Transverse colon (tissue), 4 donors: ENCODE measurements at regions not wholly inside any gene's neighbourhood (a gene's known extent, or its start where the extent isn't known, plus 50 kb on each side); places are given as distances from the start of the nearest gene placed in this dataset.

Source experiments
- DNase-seq: peaks from one replicate; pipeline ENCODE4 v3.0.0-alpha.2; 2019
- H3K27ac ChIP-seq, 4 donors: fragments of 200-600 bp; sonication (generic); 2 replicates each; pipeline ENCODE4 v1.5.1; 2016 to 2018; ENCODE audit warnings: inconsistent platforms in 4 of 4
- H3K27me3 ChIP-seq: fragments of 200-600 bp; sonication (generic); 2 replicates; pipeline ENCODE4 v1.5.1; 2017; ENCODE audit warnings: inconsistent platforms
- H3K36me3 ChIP-seq, 4 donors: fragments of 200-600 bp; sonication (generic); 2 replicates each; pipeline ENCODE4 v1.5.1; 2017 to 2019; ENCODE audit warnings: inconsistent platforms in 4 of 4
- H3K4me1 ChIP-seq, 4 donors: fragments of 200-600 bp; sonication (generic); 2 replicates each; pipeline ENCODE4 v1.5.1; 2017 to 2020; ENCODE audit warnings: inconsistent platforms in 4 of 4
- H3K4me3 ChIP-seq, 4 donors: fragments of 200-600 bp; sonication (generic); 1 replicate in 1 of 4; 2 replicates in 3 of 4; pipeline versions ENCODE4 v1.5.1 to v1.6.1; 2017 to 2019; ENCODE audit warnings: inconsistent platforms in 4 of 4
- H3K9me3 ChIP-seq, 2 donors: fragments of 200-600 bp; sonication (generic); 2 replicates each; pipeline ENCODE4 v1.5.1; 2017 to 2019; ENCODE audit warnings: inconsistent platforms in 2 of 2
- CTCF ChIP-seq, 5 experiments: fragments of 200-600 bp in 3 of 5; fragments of 450-650 bp in 2 of 5; sonication (generic) in 3 of 5; IDR thresholded peaks; 1 replicate in 2 of 5; 2 replicates in 3 of 5; pipeline ENCODE4 v1.5.1; 2016 to 2017; ENCODE audit warnings: antibody characterized with exemption in 5 of 5, inconsistent platforms in 3 of 5, mild to moderate bottlenecking in 2 of 5, moderate library complexity in 1 of 5
- EP300 ChIP-seq: sonication (generic); formaldehyde crosslinking; IDR thresholded peaks from one replicate; pipeline ENCODE4 v1.6.1; 2017; ENCODE audit warnings: antibody characterized with exemption, low read depth
- POLR2A ChIP-seq: fragments of 450-650 bp; IDR thresholded peaks from one replicate; pipeline ENCODE4 v1.6.1; 2016; ENCODE audit warnings: antibody characterized with exemption, mild to moderate bottlenecking, moderate library complexity
- POLR2AphosphoS5 ChIP-seq, 3 donors: sonication (generic); formaldehyde crosslinking; IDR thresholded peaks; one replicate each; pipeline ENCODE4 v1.6.1; 2016; ENCODE audit warnings: antibody characterized with exemption in 3 of 3
- WGBS, 2 donors: methylation state at CpG; one replicate each; pipeline ENCODE4 v1.1.5; 2018; ENCODE audit warnings: low coverage in 1 of 2; 5-methylcytosine and 5-hydroxymethylcytosine counted together
- in situ Hi-C, 4 donors: fragments of 200-750 bp; cut with MboI; loops; one replicate each; pipeline versions ENCODE4 v1.15.0 to v1.15.1; 2017; ENCODE audit warnings: low sequenced_read_pairs in 3 of 4, low pct_ligation_motif_present in 1 of 4, low pct_unique_long_range_greater_than_20kb in 1 of 4
- intact Hi-C: fragments of 100-400 bp; cut with DNase I; formaldehyde crosslinking; loops from one replicate; pipeline ENCODE4 v1.15.1; 2023; ENCODE audit warnings: low total_unique reads

GRCh38 chr14:53786045-53786444, 170.6 kb downstream of the BMP4 start:
- Histone ChIP-seq H3K27me3 (no peaks in the 10 kb centered on the region), H3K27ac (no peak overlapping the region), H3K4me3 (no peak overlapping the region), H3K4me1 (no peaks in the 10 kb centered on the region), H3K9me3 (peaks cover 0 to 6% of the 10 kb centered on the region in 2 donors), H3K36me3 (no peaks in the 10 kb centered on the region)
- TF ChIP-seq EP300 (no peak), POLR2AphosphoS5 (IDR thresholded peaks at IDR 0.05) (no peak), CTCF (IDR thresholded peaks at IDR 0.05) (no peak), POLR2A (no peak)
- no peak for DNase-seq
- in situ Hi-C loops (no loop called here), intact Hi-C loops (no loop called here)

- no peak for TF ChIP-seq EP300
- TF ChIP-seq POLR2A: no peak
- TF ChIP-seq POLR2AphosphoS5 (IDR thresholded peaks at IDR 0.05): no peak
- no peak for TF ChIP-seq CTCF (IDR thresholded peaks at IDR 0.05)
- Histone ChIP-seq H3K27me3 (no peaks in the 10 kb centered on the region), H3K36me3 (no peaks in the 10 kb centered on the region), H3K9me3 (peaks cover 0 to 6% of the 10 kb centered on the region in 2 donors), H3K27ac (no peak overlapping the region), H3K4me1 (no peaks in the 10 kb centered on the region), H3K4me3 (no peak overlapping the region)
- in situ Hi-C loops: no loop called here
- DNase-seq: no peak
- 89 to 92% methylated on average over 3 of the region's 3 CpGs for WGBS, 2 donors
- intact Hi-C loops: no loop called here
Measured at GRCh38 chr14:53784688-53785087, 171.9 kb downstream of the BMP4 start.

- Histone ChIP-seq H3K4me3 (no peak overlapping the region), H3K36me3 (no peaks in the 10 kb centered on the region), H3K27ac (no peak overlapping the region), H3K4me1 (no peaks in the 10 kb centered on the region), H3K9me3 (peaks cover 0 to 6% of the 10 kb centered on the region in 2 donors), H3K27me3 (no peaks in the 10 kb centered on the region)
- no peak for DNase-seq
- TF ChIP-seq EP300 (no peak), POLR2AphosphoS5 (IDR thresholded peaks at IDR 0.05) (no peak), CTCF (IDR thresholded peaks at IDR 0.05) (no peak)
- intact Hi-C loops: no loop called here
- in situ Hi-C loops: no loop called here
Measured at GRCh38 chr14:53783256-53783655, 173.4 kb downstream of the BMP4 start.

GRCh38 chr14:53780051-53780555, 176.5 kb downstream of the BMP4 start:
- no peak overlapping the region for H3K4me3 ChIP-seq
- H3K36me3 ChIP-seq: no peaks in the 10 kb centered on the region
- H3K27ac ChIP-seq: no peak overlapping the region
- in situ Hi-C loops: no loop called here
- peaks cover 0 to 6% of the 10 kb centered on the region in 2 donors for H3K9me3 ChIP-seq
- no peaks in the 10 kb centered on the region for H3K27me3 ChIP-seq
- intact Hi-C loops: no loop called here
- DNase-seq: no peak
- no peaks in the 10 kb centered on the region for H3K4me1 ChIP-seq
- WGBS, 2 donors: 88 to 90% methylated on average over 4 to 7 of the region's 7 CpGs
- TF ChIP-seq POLR2A: no peak
- TF ChIP-seq EP300: no peak
- TF ChIP-seq POLR2AphosphoS5 (IDR thresholded peaks at IDR 0.05): no peak
- TF ChIP-seq CTCF (IDR thresholded peaks at IDR 0.05): no peak
